CD4-positive, CD25-positive, alpha-beta regulatory T cell (primary cell): ENCODE measurements at regions not wholly inside any gene's neighbourhood (a gene's known extent, or its start where the extent isn't known, plus 50 kb on each side); places are given as distances from the start of the nearest gene placed in this dataset.

Experiments
- ATAC-seq, 2 donors: fragments of 150-1000 bp; cut with Tn5 transposase; one replicate each; pipeline ENCODE4 v1.10.0; 2021; ENCODE audit warnings: low read depth in 2 of 2, moderate number of reproducible peaks in 2 of 2, moderate library complexity in 1 of 2
- DNase-seq, 3 donors: peaks; one replicate each; pipeline versions ENCODE4 v3.0.0 to v3.0.0-alpha.2; 2012 to 2022; ENCODE audit warnings: mixed read lengths in 1 of 3
- H3K27ac ChIP-seq: one replicate; pipeline ENCODE4 v1.7.0; 2013; ENCODE audit warnings: mild to moderate bottlenecking, low read length; ENCODE audit not compliant: insufficient read depth, poor library complexity, severe bottlenecking
- H3K27me3 ChIP-seq: one replicate; pipeline ENCODE4 v1.7.0; 2013; ENCODE audit warnings: low read length; ENCODE audit not compliant: control insufficient read depth, insufficient read depth
- H3K36me3 ChIP-seq: one replicate; pipeline ENCODE4 v1.7.0; 2013; ENCODE audit warnings: mild to moderate bottlenecking, low read length, moderate library complexity; ENCODE audit not compliant: control insufficient read depth, insufficient read depth
- H3K4me1 ChIP-seq: 2 replicates; pipeline ENCODE4 v1.7.0; 2013; ENCODE audit warnings: mild to moderate bottlenecking, low read length; ENCODE audit not compliant: insufficient read depth, control insufficient read depth, poor library complexity, severe bottlenecking
- H3K4me3 ChIP-seq: one replicate; pipeline ENCODE4 v1.7.0; 2013; ENCODE audit warnings: low read depth, mild to moderate bottlenecking, low read length, moderate library complexity
- H3K9me3 ChIP-seq, 2 experiments: 1 replicate in 1 of 2; 2 replicates in 1 of 2; pipeline ENCODE4 v1.7.0; 2013; ENCODE audit warnings: low read length in 2 of 2, mild to moderate bottlenecking in 1 of 2, moderate library complexity in 1 of 2; ENCODE audit not compliant: control insufficient read depth in 2 of 2
- H3K27ac Mint-ChIP-seq, 3 donors: one replicate each; pipeline ENCODE4 v1.8.0; 2020 to 2022; ENCODE audit warnings: mild to moderate bottlenecking in 3 of 3, mixed read lengths in 3 of 3, moderate library complexity in 2 of 3
- H3K27me3 Mint-ChIP-seq: one replicate; pipeline ENCODE4 v1.8.0; 2022; ENCODE audit warnings: mild to moderate bottlenecking, mixed read lengths
- H3K36me3 Mint-ChIP-seq: one replicate; pipeline ENCODE4 v1.8.0; 2020; ENCODE audit warnings: mixed read lengths
- H3K4me1 Mint-ChIP-seq, 4 donors: one replicate each; pipeline ENCODE4 v1.8.0; 2020 to 2022; ENCODE audit warnings: mixed read lengths in 4 of 4, mild to moderate bottlenecking in 1 of 4
- H3K4me3 Mint-ChIP-seq, 4 donors: one replicate each; pipeline ENCODE4 v1.8.0; 2020 to 2022; ENCODE audit warnings: mild to moderate bottlenecking in 4 of 4, mixed read lengths in 4 of 4, moderate library complexity in 3 of 4
- H3K9me3 Mint-ChIP-seq, 7 donors: one replicate each; pipeline ENCODE4 v1.8.0; 2020 to 2022; ENCODE audit warnings: mixed read lengths in 7 of 7, mild to moderate bottlenecking in 3 of 7, moderate library complexity in 2 of 7

GRCh38 chr16:64717871-64718270 lies 404.0 kb downstream of the CDH11 start:
- H3K27me3 Mint-ChIP-seq, result no peaks in the 10 kb centered on the region
- DNase-seq, result no peak
- no peaks in the 10 kb centered on the region for H3K27me3 ChIP-seq
- no peak for ATAC-seq
- no peaks in the 10 kb centered on the region for H3K36me3 ChIP-seq
- no peak overlapping the region for H3K4me3 Mint-ChIP-seq
- peaks cover 7 to 23% (median 12%) of the 10 kb centered on the region in 7 donors for H3K9me3 Mint-ChIP-seq
- H3K4me1 ChIP-seq, result no peaks in the 10 kb centered on the region
- no peak overlapping the region for H3K27ac Mint-ChIP-seq
- H3K27ac ChIP-seq, result no peak overlapping the region
- no peak overlapping the region for H3K4me3 ChIP-seq
- peaks cover 2 to 19% of the 10 kb centered on the region in 2 experiments for H3K9me3 ChIP-seq
- no peaks in the 10 kb centered on the region for H3K36me3 Mint-ChIP-seq
- no peaks in the 10 kb centered on the region for H3K4me1 Mint-ChIP-seq

DNA sequence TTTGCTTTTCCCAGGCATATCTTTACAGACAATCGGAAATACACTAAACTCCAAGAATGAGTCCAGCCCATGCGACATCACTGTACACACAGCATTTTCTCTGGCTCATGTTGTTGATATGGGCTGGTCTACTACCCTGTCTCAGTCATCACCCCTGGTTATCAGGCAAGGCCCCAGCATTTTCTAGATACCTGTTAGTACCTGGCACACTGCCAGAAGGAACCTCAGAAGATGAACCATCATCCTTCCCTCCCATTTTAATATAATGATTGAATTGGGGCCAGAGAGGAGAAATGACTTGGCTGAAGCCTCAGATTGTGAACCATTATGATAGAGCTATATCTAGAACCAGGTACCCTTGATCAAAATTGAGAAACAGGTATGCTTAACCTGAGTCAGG lies 406.2 kb downstream of the CDH11 start:
- Mint-ChIP-seq H3K4me3 (no peak overlapping the region), H3K9me3 (peaks cover 8 to 30% (median 13%) of the 10 kb centered on the region in 7 donors), H3K4me1 (no peaks in the 10 kb centered on the region), H3K36me3 (no peaks in the 10 kb centered on the region), H3K27ac (no peak overlapping the region), H3K27me3 (no peaks in the 10 kb centered on the region)
- DNase-seq (no peak), ATAC-seq (no peak)
- Histone ChIP-seq H3K9me3 (peaks cover 2 to 9% of the 10 kb centered on the region in 2 experiments), H3K27ac (no peak overlapping the region), H3K4me3 (no peak overlapping the region), H3K36me3 (no peaks in the 10 kb centered on the region), H3K4me1 (no peaks in the 10 kb centered on the region), H3K27me3 (no peaks in the 10 kb centered on the region)

- H3K4me1 ChIP-seq, result no peaks in the 10 kb centered on the region
- Mint-ChIP-seq H3K4me3 (no peak overlapping the region), H3K36me3 (no peaks in the 10 kb centered on the region), H3K27me3 (no peaks in the 10 kb centered on the region), H3K4me1 (no peaks in the 10 kb centered on the region), H3K27ac (peak overlapping the region in 1 of 3 donors; percentile 89), H3K9me3 (peaks cover 4 to 28% (median 12%) of the 10 kb centered on the region in 7 donors)
- peaks cover 0 to 23% of the 10 kb centered on the region in 2 experiments for H3K9me3 ChIP-seq
- ATAC-seq, result no peak
- no peak overlapping the region for H3K27ac ChIP-seq
- DNase-seq, result no peak
- no peaks in the 10 kb centered on the region for H3K27me3 ChIP-seq
- H3K36me3 ChIP-seq, result no peaks in the 10 kb centered on the region
- H3K4me3 ChIP-seq, result no peak overlapping the region
Observed at GRCh38 chr16:64712026-64712425, 409.8 kb downstream of the CDH11 start.

GRCh38 chr16:64711596-64711995 lies 410.3 kb downstream of the CDH11 start:
- H3K4me3 Mint-ChIP-seq, result peak overlapping the region in 1 of 4 donors; percentile 58

GRCh38 chr16:64711026-64711425 lies 410.8 kb downstream of the CDH11 start:
- Mint-ChIP-seq H3K36me3 (no peaks in the 10 kb centered on the region), H3K27ac (no peak overlapping the region), H3K27me3 (no peaks in the 10 kb centered on the region), H3K4me1 (no peaks in the 10 kb centered on the region), H3K9me3 (peaks cover under 1 to 26% (median 12%) of the 10 kb centered on the region in 7 donors), H3K4me3 (peak overlapping the region in 1 of 4 donors; percentile 58)
- DNase-seq (no peak), ATAC-seq (no peak)
- Histone ChIP-seq H3K27ac (no peak overlapping the region), H3K4me3 (no peak overlapping the region), H3K4me1 (no peaks in the 10 kb centered on the region), H3K9me3 (peaks cover 0 to 21% of the 10 kb centered on the region in 2 experiments), H3K36me3 (no peaks in the 10 kb centered on the region), H3K27me3 (no peaks in the 10 kb centered on the region)

More at GRCh38 chr16:64711596-64711995, 410.3 kb downstream of the CDH11 start:
- Histone ChIP-seq H3K9me3 (peaks cover 0 to 23% of the 10 kb centered on the region in 2 experiments), H3K36me3 (no peaks in the 10 kb centered on the region), H3K27me3 (no peaks in the 10 kb centered on the region), H3K4me3 (no peak overlapping the region), H3K27ac (no peak overlapping the region), H3K4me1 (no peaks in the 10 kb centered on the region)
- no peak for DNase-seq
- no peak for ATAC-seq
- Mint-ChIP-seq H3K27ac (no peak overlapping the region), H3K9me3 (peaks cover 4 to 25% (median 12%) of the 10 kb centered on the region in 7 donors), H3K27me3 (no peaks in the 10 kb centered on the region), H3K4me1 (no peaks in the 10 kb centered on the region), H3K36me3 (no peaks in the 10 kb centered on the region)

GRCh38 chr16:64705443-64705842 lies 416.4 kb downstream of the CDH11 start:
- Histone ChIP-seq H3K4me1 (no peaks in the 10 kb centered on the region), H3K27me3 (no peaks in the 10 kb centered on the region), H3K36me3 (no peaks in the 10 kb centered on the region), H3K27ac (no peak overlapping the region), H3K9me3 (peaks cover 3 to 23% of the 10 kb centered on the region in 2 experiments), H3K4me3 (no peak overlapping the region)
- H3K36me3 Mint-ChIP-seq, result no peaks in the 10 kb centered on the region
- H3K27me3 Mint-ChIP-seq, result no peaks in the 10 kb centered on the region
- H3K27ac Mint-ChIP-seq, result no peak overlapping the region
- ATAC-seq (no peak), DNase-seq (no peak)
- H3K9me3 Mint-ChIP-seq, result peaks cover 0 to 31% (median 6%) of the 10 kb centered on the region in 7 donors
- H3K4me1 Mint-ChIP-seq, result peaks cover 0 to 4% (median 0%) of the 10 kb centered on the region in 4 donors
- H3K4me3 Mint-ChIP-seq, result no peak overlapping the region

- Mint-ChIP-seq H3K9me3 (peaks cover 0 to 23% (median 4%) of the 10 kb centered on the region in 7 donors), H3K27ac (no peak overlapping the region)
- H3K36me3 ChIP-seq, result no peaks in the 10 kb centered on the region
Observed at GRCh38 chr16:64704386-64704785, 417.5 kb downstream of the CDH11 start.

GRCh38 chr16:64702415-64702814 lies 419.4 kb downstream of the CDH11 start:
- peaks cover 0 to 4% (median 0%) of the 10 kb centered on the region in 4 donors for H3K4me1 Mint-ChIP-seq
- DNase-seq (no peak), ATAC-seq (no peak)
- no peak overlapping the region for H3K4me3 Mint-ChIP-seq
- Histone ChIP-seq H3K4me1 (no peaks in the 10 kb centered on the region), H3K27ac (no peak overlapping the region), H3K4me3 (no peak overlapping the region), H3K9me3 (peaks cover 7 to 18% of the 10 kb centered on the region in 2 experiments), H3K36me3 (no peaks in the 10 kb centered on the region), H3K27me3 (no peaks in the 10 kb centered on the region)
- H3K27ac Mint-ChIP-seq, result no peak overlapping the region
- no peaks in the 10 kb centered on the region for H3K36me3 Mint-ChIP-seq
- H3K9me3 Mint-ChIP-seq, result peaks cover 0 to 32% (median 4%) of the 10 kb centered on the region in 7 donors
- no peaks in the 10 kb centered on the region for H3K27me3 Mint-ChIP-seq

More at GRCh38 chr16:64704386-64704785, 417.5 kb downstream of the CDH11 start:
- Histone ChIP-seq H3K4me1 (no peaks in the 10 kb centered on the region), H3K27me3 (no peaks in the 10 kb centered on the region), H3K4me3 (no peak overlapping the region), H3K9me3 (peaks cover 3 to 28% of the 10 kb centered on the region in 2 experiments), H3K27ac (no peak overlapping the region)
- H3K36me3 Mint-ChIP-seq, result no peaks in the 10 kb centered on the region
- H3K27me3 Mint-ChIP-seq, result no peaks in the 10 kb centered on the region
- H3K4me1 Mint-ChIP-seq, result peaks cover 0 to 4% (median 0%) of the 10 kb centered on the region in 4 donors
- no peak overlapping the region for H3K4me3 Mint-ChIP-seq
- ATAC-seq, result no peak
- no peak for DNase-seq
